CD4-positive, alpha-beta T cell treated with Interleukin-15 for 4 hours (primary cell): ENCODE measurements at regions not wholly inside any gene's neighbourhood (a gene's known extent, or its start where the extent isn't known, plus 50 kb on each side); places are given as distances from the start of the nearest gene placed in this dataset.
"Not testable (repeated sequence)": the region's sequence is repeated elsewhere in the genome, so short reads cannot be mapped to it uniquely, and the experiment has no call there.

ENCODE experiments used
- DNase-seq: peaks from one replicate; pipeline ENCODE4 v3.0.0-alpha.2; 2020; ENCODE audit warnings: low spot score

DNA sequence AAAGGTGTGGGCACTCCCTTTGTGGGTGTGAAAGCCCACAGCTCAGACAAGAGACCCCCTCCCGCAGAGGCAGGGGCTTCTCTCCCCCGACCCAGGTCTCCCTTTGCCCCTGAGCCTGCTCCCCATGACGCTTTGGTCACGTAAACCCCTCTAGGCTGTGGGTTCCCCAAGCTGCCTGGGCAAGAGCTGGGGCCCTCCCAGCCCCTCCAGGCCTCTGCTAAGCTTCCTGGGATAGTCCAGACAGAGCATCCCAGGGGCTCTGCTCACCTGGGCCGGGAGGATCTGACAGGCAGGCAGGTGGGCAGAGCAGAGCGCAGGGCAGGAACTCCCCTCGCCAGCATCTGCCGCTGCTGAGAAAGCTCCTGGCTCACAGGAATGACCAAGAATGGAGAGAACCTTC, 177.3 kb downstream of the BANP start:
- DNase-seq = no peak

DNA sequence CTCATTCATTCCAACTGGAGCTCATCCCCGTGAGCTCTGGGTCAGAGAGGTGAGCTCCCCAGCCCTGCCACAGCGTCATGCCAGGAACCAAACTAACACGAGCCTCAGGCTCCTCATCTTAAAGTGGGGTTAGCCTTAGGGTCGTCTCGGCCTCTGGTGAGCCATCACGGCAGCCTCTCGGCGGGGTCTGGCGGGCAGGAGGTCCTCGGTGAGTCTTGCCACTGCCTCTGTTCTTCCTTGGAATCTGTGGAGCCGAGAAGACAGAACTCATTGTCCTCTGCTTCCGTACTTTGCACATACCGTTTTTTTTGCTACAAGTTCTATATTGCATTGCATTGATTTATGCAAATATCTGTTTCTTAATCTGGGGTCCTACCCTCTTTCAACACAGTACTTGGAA, 177.9 kb downstream of the BANP start:
- DNase-seq = not testable (repeated sequence)

DNA sequence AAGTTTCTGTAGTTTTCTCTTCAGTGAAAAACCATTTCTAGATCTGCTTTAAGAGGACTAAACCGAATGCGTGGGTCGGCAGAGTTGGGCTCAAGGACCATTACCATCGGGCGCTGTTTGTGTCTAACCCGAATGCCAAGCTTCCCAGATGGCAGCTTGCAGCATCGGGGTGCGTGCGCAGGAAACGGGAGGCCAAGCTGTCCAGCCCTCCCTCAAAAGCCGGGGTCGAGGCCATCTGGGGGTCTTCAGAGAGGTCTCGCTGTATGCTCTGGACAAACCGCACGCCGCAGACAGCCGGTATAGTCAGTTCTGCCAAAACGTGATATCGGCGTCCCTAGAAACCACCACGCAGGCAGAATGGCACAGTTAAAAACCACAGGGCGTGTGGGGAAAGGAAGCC, 178.8 kb downstream of the BANP start:
- no peak for DNase-seq

DNA sequence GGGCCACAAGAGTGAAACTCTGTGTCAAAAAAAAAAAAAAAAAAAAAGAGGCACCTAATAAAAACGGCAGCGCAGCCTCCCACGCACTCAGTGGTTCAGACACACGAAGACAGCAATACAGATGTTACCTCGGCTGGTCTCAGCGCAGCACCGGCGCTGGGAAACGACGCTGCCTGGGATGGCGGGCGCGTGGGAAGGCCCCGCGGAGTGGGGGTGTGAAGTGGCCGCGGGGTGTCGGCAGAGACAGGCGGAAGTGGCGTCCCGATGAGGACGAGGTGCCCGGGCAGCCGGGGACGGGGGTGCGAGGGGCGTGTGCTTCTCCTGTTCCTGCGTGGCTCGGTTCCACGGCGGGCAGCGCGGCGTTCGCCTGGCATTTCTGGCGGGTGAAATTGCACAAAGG, 179.4 kb downstream of the BANP start:
- no peak for DNase-seq

DNA sequence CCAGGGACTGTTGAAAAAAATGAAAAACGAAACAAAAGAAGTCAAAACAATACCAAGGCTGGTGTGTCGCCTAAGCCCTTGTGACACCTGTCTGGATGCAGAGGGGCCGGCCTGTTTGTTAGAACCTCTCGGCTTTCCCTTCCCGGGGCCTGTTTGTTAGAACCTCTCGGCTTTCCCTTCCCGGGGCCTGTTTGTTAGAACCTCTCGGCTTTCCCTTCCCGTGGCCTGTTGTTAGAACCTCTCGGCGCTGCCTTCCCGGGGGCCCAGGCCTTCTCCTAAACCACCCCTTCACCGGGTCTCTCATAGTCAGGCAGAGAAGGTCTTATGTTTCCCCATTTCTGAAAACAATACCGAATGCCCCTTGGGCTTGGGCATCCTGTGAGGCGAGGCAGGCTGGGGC, 180.0 kb downstream of the BANP start:
- no peak for DNase-seq

DNA sequence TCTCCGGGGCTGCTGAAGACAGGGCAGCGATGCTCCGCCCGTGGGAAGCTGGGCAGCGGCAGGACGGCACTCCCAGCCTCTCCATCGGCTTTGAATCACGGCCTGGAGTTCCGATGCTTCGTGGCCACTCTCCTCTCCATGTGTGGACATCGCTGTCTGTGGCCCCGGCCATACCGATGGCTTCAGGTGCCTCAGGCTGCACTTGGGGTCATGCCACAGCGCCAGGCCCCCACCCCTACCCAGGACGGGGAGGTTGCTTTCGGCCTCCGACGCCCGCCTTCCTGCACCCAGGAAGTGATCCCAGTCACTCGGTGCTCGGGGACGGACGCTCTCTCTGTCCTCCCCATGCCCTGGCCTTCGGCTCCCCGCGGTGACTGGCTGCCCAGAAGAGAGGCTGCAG, 180.7 kb downstream of the BANP start:
- DNase-seq = no peak

DNA sequence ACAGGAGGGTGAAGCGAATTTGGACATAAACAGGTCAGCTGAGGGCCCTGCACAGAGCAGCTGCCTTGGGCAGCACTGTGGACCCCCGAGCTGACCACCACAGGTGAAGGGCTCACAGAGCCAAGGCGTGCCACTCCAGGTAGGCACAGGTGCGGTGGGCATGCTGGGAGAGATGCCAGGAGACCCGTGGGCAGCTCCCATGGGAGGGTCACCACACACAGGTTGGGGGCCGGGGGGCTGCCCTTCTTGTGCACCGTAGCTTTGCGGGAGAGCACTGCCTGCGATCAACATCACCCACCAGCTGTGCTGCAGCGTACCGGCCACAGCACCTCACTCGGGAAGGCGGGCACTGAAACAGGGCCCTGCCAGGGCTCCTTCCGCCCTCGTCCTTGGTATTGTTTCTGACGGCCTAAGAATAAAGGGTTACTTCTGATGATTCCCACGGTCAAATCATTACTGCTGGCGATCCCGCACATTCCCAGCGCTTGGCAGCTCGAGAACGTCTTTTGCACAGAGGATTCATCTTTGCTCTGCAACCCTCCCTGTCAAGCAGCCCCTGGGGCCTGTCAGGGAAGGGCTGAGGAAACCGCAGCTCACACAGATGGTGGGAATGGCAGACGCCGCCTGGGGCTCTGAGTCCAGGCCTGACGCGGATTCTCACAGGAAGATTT, 181.7 kb downstream of the BANP start:
- no peak for DNase-seq

DNA sequence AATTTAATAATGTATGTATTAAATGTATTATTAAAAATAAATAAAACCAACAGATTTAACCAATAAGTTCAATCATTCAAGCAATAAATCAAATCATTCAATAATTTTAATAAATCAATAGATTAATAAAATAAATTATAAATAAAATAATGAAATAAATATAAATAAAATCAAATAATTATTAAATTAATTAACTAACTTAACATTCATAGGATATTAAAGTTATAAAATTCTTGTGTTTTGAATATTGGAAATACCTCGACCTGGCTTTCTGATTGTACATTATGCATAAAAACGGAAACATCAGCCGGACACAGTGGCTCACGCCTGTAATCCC, 182.2 kb downstream of the BANP start:
- no peak for DNase-seq

DNA sequence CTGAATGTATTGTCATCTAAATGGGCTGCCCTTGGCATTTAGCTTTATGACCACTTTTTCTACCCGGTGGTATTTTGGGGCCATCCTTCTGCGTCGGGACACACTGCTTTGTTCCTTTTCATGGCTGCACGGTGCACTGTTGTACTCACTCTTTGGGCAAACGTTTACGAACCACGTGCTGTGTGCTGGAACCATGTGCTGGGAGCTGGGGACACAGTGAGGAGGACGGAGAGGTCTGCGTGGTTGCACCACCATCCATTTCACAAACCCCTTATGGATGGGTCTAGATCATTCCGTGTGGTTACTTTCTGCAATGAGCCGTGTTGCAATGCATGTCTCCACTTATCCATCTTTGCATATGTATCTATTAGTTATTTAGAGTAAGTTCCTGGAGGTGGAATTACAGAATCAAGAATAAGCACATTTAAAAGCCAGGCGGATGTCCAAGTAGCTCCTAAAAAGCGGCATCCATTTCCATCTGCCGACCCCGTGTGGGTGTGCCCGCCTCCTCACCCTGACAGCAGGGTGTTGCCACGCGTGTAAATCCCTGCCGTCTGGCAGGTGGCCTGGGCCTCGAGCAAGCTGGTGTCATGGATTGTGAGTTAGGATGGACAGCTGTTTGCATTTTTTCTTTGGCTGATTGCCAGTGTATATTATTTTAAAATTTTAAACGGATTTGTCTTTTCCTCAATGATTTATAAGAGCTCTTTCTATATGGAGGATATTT, 183.1 kb downstream of the BANP start:
- DNase-seq = not testable (repeated sequence)

DNA sequence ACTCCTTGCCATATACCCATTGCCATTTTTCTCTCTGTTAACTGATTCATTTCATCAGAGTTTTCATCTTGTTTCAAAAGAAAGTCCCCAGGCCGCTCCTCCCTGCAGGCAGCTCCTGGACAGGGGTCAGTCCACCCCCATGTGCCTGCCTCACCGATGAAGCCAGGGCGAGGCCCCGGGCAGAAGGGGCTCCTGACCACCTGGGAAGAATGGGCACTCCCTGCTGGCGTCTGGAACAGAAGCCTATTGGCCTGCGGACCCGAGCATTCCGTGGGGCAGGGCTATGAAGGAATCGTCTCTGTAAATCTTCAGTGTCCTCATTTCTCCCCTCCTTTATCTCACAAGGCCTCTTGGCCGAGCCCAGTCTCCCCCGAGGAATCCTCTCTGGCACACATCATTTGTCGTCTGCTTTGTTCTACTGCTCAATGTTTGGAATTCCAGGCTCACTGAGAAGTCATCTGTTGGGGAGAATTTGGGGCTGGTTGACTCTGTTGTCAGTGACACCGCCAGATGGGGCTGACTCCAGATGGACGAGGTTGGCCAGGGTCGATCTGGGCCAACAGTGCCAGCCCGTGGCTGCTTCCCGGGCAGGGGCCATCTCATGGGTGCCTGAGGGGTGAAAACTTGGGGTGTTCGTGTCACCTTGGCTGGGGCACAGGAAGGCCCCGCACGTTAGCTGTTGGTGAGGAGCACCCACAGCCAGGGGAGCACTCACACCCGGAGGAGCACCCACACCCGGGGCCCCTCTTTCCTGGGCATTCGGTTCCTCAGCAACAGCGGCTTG, 183.9 kb downstream of the BANP start:
- not testable (repeated sequence) for DNase-seq

DNA sequence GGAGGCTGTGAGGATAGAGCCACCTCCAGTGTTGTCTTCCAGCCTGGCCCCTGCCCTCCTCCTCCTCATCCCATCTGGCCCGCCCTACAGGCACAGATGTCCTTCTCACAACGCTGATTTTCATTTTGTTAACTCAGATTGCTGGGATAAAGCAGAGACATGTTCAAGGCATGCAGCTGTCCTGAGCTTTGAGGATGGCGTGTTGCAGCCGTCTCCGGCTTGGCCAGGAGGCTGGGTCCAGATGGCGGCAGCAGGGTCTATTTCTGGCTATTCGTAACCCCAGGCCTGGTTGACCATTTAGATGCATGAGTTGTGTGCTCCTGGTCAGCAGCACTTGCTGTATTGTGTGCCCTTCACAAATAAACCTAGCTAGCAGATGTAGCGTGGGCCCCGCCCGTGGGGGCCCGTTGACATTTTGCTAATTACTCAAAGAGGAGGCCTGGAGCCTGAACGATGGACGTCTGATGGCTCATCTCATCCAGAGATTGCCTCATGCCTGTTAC, 185.0 kb downstream of the BANP start:
- not testable (repeated sequence) for DNase-seq

DNA sequence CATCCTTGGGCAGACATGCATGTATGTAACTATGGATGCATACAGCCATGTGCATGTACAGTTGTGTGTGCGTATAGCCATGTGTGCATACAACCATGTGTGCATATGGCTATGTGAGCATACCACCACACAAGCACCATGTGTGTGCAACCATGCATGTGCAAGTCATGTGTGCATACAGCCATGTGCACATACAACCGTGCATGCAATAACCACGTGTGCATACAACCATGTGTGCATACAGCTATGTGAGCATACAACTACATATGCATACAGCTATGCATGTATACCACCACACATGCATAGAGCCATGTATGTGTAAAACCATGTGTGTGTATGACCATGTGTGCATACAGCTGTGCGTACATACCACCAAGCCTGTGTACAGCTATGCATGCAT, 185.7 kb downstream of the BANP start:
- DNase-seq = not testable (repeated sequence)

DNA sequence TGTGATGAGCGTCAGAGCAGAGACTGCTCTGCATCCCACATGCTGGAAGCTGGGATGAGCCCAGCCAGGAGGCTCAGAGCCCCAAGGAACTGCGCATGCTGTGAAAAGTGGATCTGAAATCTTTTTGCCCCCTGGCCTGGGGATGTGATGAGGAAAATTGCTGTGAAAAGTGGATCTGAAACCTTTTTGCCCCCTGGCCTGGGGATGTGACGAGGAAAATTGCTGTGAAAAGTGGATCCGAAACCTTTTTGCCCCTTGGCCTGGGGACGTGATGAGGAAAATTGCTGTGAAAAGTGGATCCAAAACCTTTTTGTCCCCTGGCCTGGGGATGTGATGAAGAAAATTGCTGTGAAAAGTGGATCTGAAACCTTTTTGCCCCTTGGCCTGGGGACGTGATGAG, 187.9 kb downstream of the BANP start:
- not testable (repeated sequence) for DNase-seq

DNA sequence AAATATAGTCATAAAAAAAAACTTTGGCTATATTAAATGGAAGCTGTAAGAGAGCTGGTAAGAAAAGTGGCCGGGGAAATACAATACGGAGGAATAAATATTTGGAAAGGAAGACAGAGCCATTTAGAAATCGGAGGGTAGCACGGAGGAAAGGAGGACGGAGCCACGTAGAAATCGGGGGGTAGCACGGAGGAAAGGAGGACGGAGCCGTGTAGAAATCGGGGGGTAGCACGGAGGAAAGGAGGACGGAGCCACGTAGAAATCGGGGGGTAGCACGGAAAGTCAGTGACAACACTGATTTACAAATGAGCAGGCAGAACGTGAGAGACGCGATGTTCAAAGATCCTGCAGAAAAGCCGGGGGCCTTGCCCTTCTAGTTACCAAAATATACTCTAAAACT, 189.0 kb downstream of the BANP start:
- not testable (repeated sequence) for DNase-seq

DNA sequence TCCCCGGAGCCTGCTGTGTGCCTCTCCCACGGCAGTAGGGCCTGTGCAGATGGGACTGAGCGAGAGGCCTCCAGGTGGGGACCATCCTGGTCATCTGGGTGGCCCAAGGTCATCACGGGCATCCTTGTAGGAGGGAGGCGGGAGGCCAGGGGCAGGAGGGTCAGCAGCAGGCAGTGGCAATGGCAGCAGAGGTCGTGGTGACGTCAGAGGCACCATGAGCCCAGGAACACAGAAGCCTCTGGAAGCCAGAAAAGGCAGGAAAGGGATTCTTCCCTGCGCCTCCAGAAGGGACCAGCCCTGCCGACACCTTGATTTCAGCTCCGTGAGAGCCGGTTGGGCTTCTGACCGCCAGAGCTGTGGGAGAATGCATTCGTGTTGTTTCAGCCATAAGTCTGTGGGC, 190.3 kb downstream of the BANP start:
- DNase-seq = no peak

DNA sequence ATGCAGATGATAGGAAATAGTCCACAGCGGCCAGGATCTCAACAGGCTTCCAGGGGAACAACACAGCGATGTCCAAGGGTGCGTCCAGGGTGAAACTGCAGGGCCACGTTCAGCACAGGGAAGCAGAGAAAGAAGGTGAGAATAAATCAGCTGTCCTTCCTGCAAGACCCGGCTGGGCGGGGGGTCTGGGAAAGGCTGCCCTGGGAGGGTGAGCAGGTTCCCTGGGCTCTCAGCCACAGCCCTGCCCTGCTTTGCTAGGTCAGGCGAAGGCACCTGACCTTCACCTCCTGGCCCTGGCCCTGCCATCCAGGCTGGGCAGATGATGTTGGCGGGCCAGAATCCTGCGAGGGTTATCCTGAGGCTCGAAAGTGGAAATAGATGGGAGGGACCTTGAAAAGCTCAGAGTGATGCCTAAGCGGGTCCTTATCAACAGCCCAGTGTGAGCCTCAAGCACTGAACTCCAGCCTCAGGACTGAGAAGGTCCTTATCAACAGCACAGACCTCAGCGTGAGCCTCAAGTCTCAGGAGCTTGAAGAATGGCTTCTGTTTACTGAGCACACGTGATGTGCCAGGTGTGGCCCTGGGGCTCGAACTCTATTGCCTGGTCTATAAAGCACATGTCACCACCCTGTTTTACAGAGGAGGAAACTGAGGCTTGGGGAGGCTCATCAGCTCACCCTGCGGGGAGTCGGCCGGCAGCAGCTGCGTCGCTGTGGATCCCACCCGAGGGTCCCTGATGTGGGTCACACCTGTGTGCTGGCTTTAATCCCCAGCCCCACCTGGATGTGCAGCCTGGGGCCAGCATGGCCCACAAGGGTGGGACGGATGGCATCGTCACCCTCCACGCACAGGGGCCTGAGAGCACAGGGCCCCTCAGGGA, 191.1 kb downstream of the BANP start:
- not testable (repeated sequence) for DNase-seq

DNA sequence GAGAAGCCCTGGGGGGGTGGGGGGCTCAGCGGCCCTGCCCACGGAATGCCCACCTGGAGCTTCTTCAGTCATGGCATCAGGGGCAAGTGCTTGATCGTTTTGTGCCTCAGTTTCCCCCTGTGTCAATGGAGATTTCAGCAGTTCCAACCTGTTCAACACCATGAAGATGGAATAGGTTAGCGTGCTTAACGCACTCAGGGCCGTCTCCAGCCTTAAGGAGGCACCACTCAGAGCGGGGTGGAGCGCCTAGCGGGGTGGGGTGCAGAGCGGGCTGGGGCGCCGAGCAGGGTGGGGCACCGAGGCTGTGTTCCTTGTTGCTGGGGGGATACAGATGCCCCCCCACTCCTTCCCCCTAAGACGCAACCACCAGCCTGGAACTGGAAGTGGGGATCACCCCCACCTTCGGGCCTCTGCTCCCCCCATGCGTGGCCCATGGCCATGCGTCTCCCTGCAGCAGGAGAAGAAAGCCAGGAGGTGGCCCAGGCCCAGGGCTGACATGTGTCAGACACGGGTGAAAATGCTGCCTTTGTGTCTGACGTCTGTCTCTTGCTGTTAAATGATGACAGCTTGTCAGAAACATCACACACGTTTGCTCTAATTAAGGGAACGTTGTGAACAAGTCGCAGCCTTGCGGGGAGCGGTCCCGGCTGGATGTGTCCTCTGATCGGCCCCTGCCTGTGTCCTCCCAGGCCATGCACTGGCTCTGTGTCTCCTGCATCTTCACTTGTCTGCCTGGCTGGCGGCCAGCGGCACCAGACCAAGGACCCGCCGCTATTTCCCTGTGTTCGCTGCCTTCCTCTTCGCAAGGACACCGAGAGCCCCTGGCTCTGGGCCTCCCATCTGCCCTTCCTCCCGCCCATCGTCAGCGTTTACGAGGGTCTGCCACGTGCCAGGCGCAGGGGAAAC, 192.1 kb downstream of the BANP start:
- not testable (repeated sequence) for DNase-seq

DNA sequence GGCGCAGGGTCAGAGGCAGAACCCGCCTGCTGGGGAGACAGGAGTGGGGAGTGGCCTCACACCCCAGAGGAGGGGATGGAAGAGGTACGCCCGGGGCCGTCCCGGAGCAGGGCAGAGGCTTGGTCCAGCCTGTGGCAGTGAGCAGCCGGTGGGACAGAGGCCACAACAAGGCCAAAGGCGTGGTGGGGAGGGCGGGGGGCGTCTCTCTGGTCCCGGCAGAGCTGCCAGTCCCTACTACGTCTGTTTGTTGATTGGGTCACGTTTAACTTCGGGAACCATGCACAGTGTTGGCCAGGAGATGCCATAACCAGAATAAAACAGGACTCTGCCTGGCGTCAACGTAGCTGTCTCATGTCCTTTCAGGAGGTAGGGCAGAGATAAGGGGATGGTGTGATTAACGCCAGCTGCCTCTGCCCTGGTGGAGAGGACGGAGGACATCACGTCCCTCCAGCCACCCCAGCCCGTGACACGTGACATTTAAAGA, 192.8 kb downstream of the BANP start:
- no peak for DNase-seq

DNA sequence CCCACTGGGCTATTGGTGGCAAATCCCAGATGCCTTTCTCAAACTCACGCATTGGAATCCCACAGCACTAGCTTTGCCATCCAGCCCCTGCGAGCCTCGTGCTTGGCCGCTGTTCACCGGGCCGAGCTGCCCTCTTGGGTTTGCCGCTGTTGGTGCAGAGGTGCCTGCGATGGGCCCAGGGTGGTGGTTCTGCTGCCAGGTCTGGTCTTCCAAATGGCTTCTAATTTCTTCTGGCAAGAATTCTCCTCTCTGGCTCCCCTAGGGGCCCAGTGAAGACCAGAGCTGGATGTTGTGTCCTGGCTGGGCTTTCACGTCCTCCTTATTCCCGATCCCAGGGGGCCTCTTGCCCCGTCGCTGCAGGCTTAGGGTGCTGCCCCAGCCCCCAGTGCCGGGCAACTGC, 194.1 kb downstream of the BANP start:
- not testable (repeated sequence) for DNase-seq

DNA sequence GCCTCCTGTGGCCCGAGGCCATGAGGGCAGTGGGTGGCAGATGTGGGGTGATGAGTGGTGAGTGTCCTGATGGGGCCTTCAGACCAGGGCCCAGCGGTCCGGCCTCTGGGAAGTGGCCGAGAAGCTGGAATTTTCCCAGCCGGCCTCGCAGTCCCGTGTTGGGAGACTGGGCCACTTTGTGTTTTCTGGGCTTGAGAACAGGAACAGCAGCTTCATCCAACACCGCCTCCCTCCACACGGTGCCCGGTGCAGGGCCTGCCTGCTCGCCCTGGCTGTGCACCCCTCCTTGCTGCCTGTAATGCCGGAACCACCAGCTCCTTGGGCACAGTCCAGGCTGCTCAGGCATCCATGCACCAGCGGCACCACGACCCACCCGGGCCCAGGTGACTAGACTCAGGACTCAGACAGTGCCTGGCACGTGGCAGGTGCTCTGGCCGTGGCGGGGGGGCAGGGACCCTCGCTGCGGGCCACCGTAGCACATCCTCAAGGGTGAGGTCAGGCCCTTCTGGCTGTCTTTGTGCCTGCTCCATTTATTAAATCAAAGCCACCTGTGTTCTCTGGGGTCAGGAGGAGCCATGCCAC, 194.7 kb downstream of the BANP start:
- not testable (repeated sequence) for DNase-seq
